ENCODE measurements at regions not wholly inside any gene's neighbourhood (a gene's known extent, or its start where the extent isn't known, plus 50 kb on each side); places are given as distances from the start of the nearest gene placed in this dataset.
A peak's percentile ranks its signal among the peaks of the same experiment; 100 is the strongest.

- no peaks in the 10 kb centered on the region for H3K4me1 ChIP-seq (ENCODE audit: control insufficient read depth in 1 of 2, insufficient read depth in 2 of 2, low read length in 2 of 2)
- no peak overlapping the region for H3K9ac ChIP-seq (ENCODE audit: insufficient read depth, low read length, poor library complexity, severe bottlenecking)
- H3K27ac Mint-ChIP-seq: no peak overlapping the region
- TF ChIP-seq CTCF (IDR thresholded peaks at IDR 0.05): no peak
- 81% methylated on average over 4 of the region's 11 CpGs for WGBS (ENCODE audit: insufficient coverage)
- no peak overlapping the region for H3K4me3 ChIP-seq (replicated peaks in 1 of 3; ENCODE audit: low read depth in 2 of 3, low read length in 3 of 3)
- no peaks in the 10 kb centered on the region for H3K4me1 Mint-ChIP-seq
- H4K20me1 ChIP-seq (ENCODE audit: insufficient read depth, low read length): no peaks in the 10 kb centered on the region
- H3K9me3 ChIP-seq (replicated peaks in 1 of 2; ENCODE audit: control insufficient read depth in 1 of 2, insufficient read depth in 1 of 2, low read length in 2 of 2): no peaks in the 10 kb centered on the region
- peaks cover 0 to 1% (median 1%) of the 10 kb centered on the region in 3 donors for H3K27me3 Mint-ChIP-seq (ENCODE audit: low read depth in 3 of 3)
- DNase-seq: no peak
- no peak overlapping the region for H3K4me2 ChIP-seq (replicated peaks; ENCODE audit: extremely low read depth, low read length, poor library complexity, severe bottlenecking)
- H3K27ac ChIP-seq (ENCODE audit: low read depth in 1 of 2, low read length in 2 of 2): no peak overlapping the region
- H2AFZ ChIP-seq (ENCODE audit: insufficient read depth, low read depth, low read length, poor library complexity, severe bottlenecking): no peak overlapping the region
- intact Hi-C loops (cut with micrococcal nuclease): no loop called here
- H3K36me3 Mint-ChIP-seq: no peaks in the 10 kb centered on the region
- no peak overlapping the region for H3K4me3 Mint-ChIP-seq
- no peaks in the 10 kb centered on the region for H3K36me3 ChIP-seq (replicated peaks in 1 of 2; ENCODE audit: control insufficient read depth in 1 of 2, insufficient read depth in 2 of 2, low read length in 2 of 2)
- no peaks in the 10 kb centered on the region for H3K79me2 ChIP-seq (ENCODE audit: insufficient read depth, low read length)
- no peaks in the 10 kb centered on the region for H3K27me3 ChIP-seq (ENCODE audit: control insufficient read depth in 2 of 2, insufficient read depth in 2 of 2, low read length in 2 of 2)
- peaks cover 0 to 4% (median 0%) of the 10 kb centered on the region in 7 donors for H3K9me3 Mint-ChIP-seq
These were observed 195.9 kb downstream of the CPEB2 start for GRCh38 chr4:15198070-15198727.

GRCh38 chr4:15201782-15202181 lies 199.5 kb downstream of the CPEB2 start:
- H3K36me3 Mint-ChIP-seq: no peaks in the 10 kb centered on the region
- no CpG with 5 or more reads among the region's 1 CpG for WGBS (ENCODE audit: insufficient coverage)
- intact Hi-C loops (cut with micrococcal nuclease): no loop called here

More at GRCh38 chr4:15201782-15202181, 199.5 kb downstream of the CPEB2 start:
- Histone ChIP-seq H3K79me2 (ENCODE audit: insufficient read depth, low read length) (no peaks in the 10 kb centered on the region), H3K9me3 (replicated peaks in 1 of 2; ENCODE audit: control insufficient read depth in 1 of 2, insufficient read depth in 1 of 2, low read length in 2 of 2) (peaks cover 7% of the 10 kb centered on the region in 2 donors), H3K36me3 (replicated peaks in 1 of 2; ENCODE audit: control insufficient read depth in 1 of 2, insufficient read depth in 2 of 2, low read length in 2 of 2) (no peaks in the 10 kb centered on the region), H3K9ac (ENCODE audit: insufficient read depth, low read length, poor library complexity, severe bottlenecking) (no peak overlapping the region), H3K27ac (ENCODE audit: low read depth in 1 of 2, low read length in 2 of 2) (no peak overlapping the region), H3K27me3 (ENCODE audit: control insufficient read depth in 2 of 2, insufficient read depth in 2 of 2, low read length in 2 of 2) (no peaks in the 10 kb centered on the region), H3K4me1 (ENCODE audit: control insufficient read depth in 1 of 2, insufficient read depth in 2 of 2, low read length in 2 of 2) (no peaks in the 10 kb centered on the region), H3K4me3 (replicated peaks in 1 of 3; ENCODE audit: low read depth in 2 of 3, low read length in 3 of 3) (no peak overlapping the region), H3K4me2 (replicated peaks; ENCODE audit: extremely low read depth, low read length, poor library complexity, severe bottlenecking) (no peak overlapping the region), H4K20me1 (ENCODE audit: insufficient read depth, low read length) (no peaks in the 10 kb centered on the region), H2AFZ (ENCODE audit: insufficient read depth, low read depth, low read length, poor library complexity, severe bottlenecking) (no peak overlapping the region)
- H3K27ac Mint-ChIP-seq: peak overlapping the region in 1 of 7 donors; percentile 74
- H3K9me3 Mint-ChIP-seq: peaks cover 7 to 21% (median 12%) of the 10 kb centered on the region in 7 donors
- DNase-seq: no peak
- TF ChIP-seq CTCF (IDR thresholded peaks at IDR 0.05): no peak
- no peak overlapping the region for H3K4me3 Mint-ChIP-seq
- H3K4me1 Mint-ChIP-seq: no peaks in the 10 kb centered on the region
- peaks cover 0 to 1% (median 1%) of the 10 kb centered on the region in 3 donors for H3K27me3 Mint-ChIP-seq (ENCODE audit: low read depth in 3 of 3)

Measured in CD14-positive monocyte (primary cell).